ENCODE measurements at regions not wholly inside any gene's neighbourhood (a gene's known extent, or its start where the extent isn't known, plus 50 kb on each side); places are given as distances from the start of the nearest gene placed in this dataset.

- DNase-seq = no peak
- Histone ChIP-seq H3K9ac (ENCODE audit: low read length) (no peak overlapping the region), H3K56ac (ENCODE audit: low read length) (no peak overlapping the region), H3K27me3 (ENCODE audit: insufficient read depth, low read length, poor library complexity) (no peaks in the 10 kb centered on the region), H4K5ac (ENCODE audit: low read length) (no peak overlapping the region), H4K8ac (ENCODE audit: low read depth, low read length) (no peak overlapping the region), H2AK5ac (ENCODE audit: low read length) (no peak overlapping the region), H2BK120ac (ENCODE audit: low read depth, low read length) (no peak overlapping the region), H3K36me3 (ENCODE audit: control insufficient read depth, insufficient read depth, low read length) (no peaks in the 10 kb centered on the region), H3K79me2 (ENCODE audit: control insufficient read depth, insufficient read depth, low read length) (no peaks in the 10 kb centered on the region), H2BK5ac (ENCODE audit: low read length) (no peak overlapping the region), H3K4me3 (ENCODE audit: low read length) (no peak overlapping the region), H3K18ac (ENCODE audit: low read length) (no peak overlapping the region), H3K27ac (ENCODE audit: low read depth, low read length) (no peak overlapping the region), H3K4ac (ENCODE audit: low read depth, low read length) (no peak overlapping the region), H2BK15ac (replicated peaks; ENCODE audit: low read depth) (no peak overlapping the region), H3K4me2 (ENCODE audit: low read length) (no peak overlapping the region), H3K79me1 (ENCODE audit: low read length) (no peaks in the 10 kb centered on the region), H3K23ac (ENCODE audit: low read length) (no peak overlapping the region), H3K4me1 (ENCODE audit: control insufficient read depth, low read depth, low read length) (no peaks in the 10 kb centered on the region)
- no CpG with 5 or more reads among the region's 2 CpGs for WGBS (ENCODE audit: extremely low coverage, insufficient coverage, low lambda C conversion rate)
Observed at GRCh38 chr2:187976259-187976985, 315.3 kb upstream of the GULP1 start.

GRCh38 chr2:187976986-187977333, 314.7 kb upstream of the GULP1 start:
- WGBS (ENCODE audit: extremely low coverage, insufficient coverage, low lambda C conversion rate) = no CpG with 5 or more reads among the region's 3 CpGs

GRCh38 chr2:187978356-187978755, 313.3 kb upstream of the GULP1 start:
- H3K18ac ChIP-seq (ENCODE audit: low read length) = no peak overlapping the region
- H3K36me3 ChIP-seq (ENCODE audit: control insufficient read depth, insufficient read depth, low read length) = no peaks in the 10 kb centered on the region
- no peaks in the 10 kb centered on the region for H3K4me1 ChIP-seq (ENCODE audit: control insufficient read depth, low read depth, low read length)
- H2BK120ac ChIP-seq (ENCODE audit: low read depth, low read length) = no peak overlapping the region
- H3K4ac ChIP-seq (ENCODE audit: low read depth, low read length) = no peak overlapping the region
- H3K4me2 ChIP-seq (ENCODE audit: low read length) = no peak overlapping the region
- no peak for DNase-seq
- H3K79me1 ChIP-seq (ENCODE audit: low read length) = no peaks in the 10 kb centered on the region
- no peaks in the 10 kb centered on the region for H3K27me3 ChIP-seq (ENCODE audit: insufficient read depth, low read length, poor library complexity)
- no peak overlapping the region for H3K23ac ChIP-seq (ENCODE audit: low read length)
- no peak overlapping the region for H3K4me3 ChIP-seq (ENCODE audit: low read length)
- H2AK5ac ChIP-seq (ENCODE audit: low read length) = no peak overlapping the region
- no peak overlapping the region for H3K27ac ChIP-seq (ENCODE audit: low read depth, low read length)
- no peak overlapping the region for H2BK5ac ChIP-seq (ENCODE audit: low read length)
- H2BK15ac ChIP-seq (replicated peaks; ENCODE audit: low read depth) = no peak overlapping the region
- H3K56ac ChIP-seq (ENCODE audit: low read length) = no peak overlapping the region
- H3K9ac ChIP-seq (ENCODE audit: low read length) = no peak overlapping the region
- H4K8ac ChIP-seq (ENCODE audit: low read depth, low read length) = no peak overlapping the region
- H4K5ac ChIP-seq (ENCODE audit: low read length) = no peak overlapping the region
- WGBS (ENCODE audit: extremely low coverage, insufficient coverage, low lambda C conversion rate) = no CpG with 5 or more reads among the region's 3 CpGs
- H3K79me2 ChIP-seq (ENCODE audit: control insufficient read depth, insufficient read depth, low read length) = no peaks in the 10 kb centered on the region

More at GRCh38 chr2:187976986-187977333, 314.7 kb upstream of the GULP1 start:
- Histone ChIP-seq H3K27ac (ENCODE audit: low read depth, low read length) (no peak overlapping the region), H2AK5ac (ENCODE audit: low read length) (no peak overlapping the region), H3K79me1 (ENCODE audit: low read length) (no peaks in the 10 kb centered on the region), H4K5ac (ENCODE audit: low read length) (no peak overlapping the region), H3K79me2 (ENCODE audit: control insufficient read depth, insufficient read depth, low read length) (no peaks in the 10 kb centered on the region), H3K36me3 (ENCODE audit: control insufficient read depth, insufficient read depth, low read length) (no peaks in the 10 kb centered on the region), H3K56ac (ENCODE audit: low read length) (no peak overlapping the region), H2BK120ac (ENCODE audit: low read depth, low read length) (no peak overlapping the region), H2BK5ac (ENCODE audit: low read length) (no peak overlapping the region), H3K4me1 (ENCODE audit: control insufficient read depth, low read depth, low read length) (no peaks in the 10 kb centered on the region), H3K9ac (ENCODE audit: low read length) (no peak overlapping the region), H3K4me3 (ENCODE audit: low read length) (no peak overlapping the region), H3K27me3 (ENCODE audit: insufficient read depth, low read length, poor library complexity) (no peaks in the 10 kb centered on the region), H3K4ac (ENCODE audit: low read depth, low read length) (no peak overlapping the region), H3K23ac (ENCODE audit: low read length) (no peak overlapping the region), H3K4me2 (ENCODE audit: low read length) (no peak overlapping the region), H4K8ac (ENCODE audit: low read depth, low read length) (no peak overlapping the region), H3K18ac (ENCODE audit: low read length) (no peak overlapping the region), H2BK15ac (replicated peaks; ENCODE audit: low read depth) (peak overlapping the region; percentile 87)
- DNase-seq = peak; percentile 37

DNA sequence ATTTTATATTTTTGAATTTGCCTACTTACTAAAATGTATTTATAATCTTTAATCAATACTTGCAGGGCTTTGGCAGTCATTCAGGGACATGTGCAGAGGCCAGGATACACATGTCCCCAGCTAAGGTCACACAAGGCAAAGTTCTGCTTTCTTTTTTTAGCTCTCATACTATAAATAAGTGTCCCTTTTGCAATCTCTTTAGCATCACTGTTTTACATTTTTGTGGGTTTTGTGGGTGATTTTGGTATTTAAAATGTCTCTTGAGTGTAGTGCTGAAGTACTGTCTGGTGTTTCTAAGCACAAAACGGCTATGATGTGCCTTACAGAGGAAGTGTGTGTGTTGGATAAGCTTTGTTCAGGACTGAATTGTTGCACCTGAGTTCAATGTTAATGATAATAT, 309.0 kb upstream of the GULP1 start:
- H3K4me1 ChIP-seq (ENCODE audit: control insufficient read depth, low read depth, low read length) = peaks cover 2% of the 10 kb centered on the region
- no peak overlapping the region for H2BK120ac ChIP-seq (ENCODE audit: low read depth, low read length)
- H3K4me2 ChIP-seq (ENCODE audit: low read length) = no peak overlapping the region
- H2BK15ac ChIP-seq (replicated peaks; ENCODE audit: low read depth) = no peak overlapping the region
- H3K79me1 ChIP-seq (ENCODE audit: low read length) = no peaks in the 10 kb centered on the region
- no peaks in the 10 kb centered on the region for H3K79me2 ChIP-seq (ENCODE audit: control insufficient read depth, insufficient read depth, low read length)
- no peak overlapping the region for H3K18ac ChIP-seq (ENCODE audit: low read length)
- no CpG with 5 or more reads among the region's 1 CpG for WGBS (ENCODE audit: extremely low coverage, insufficient coverage, low lambda C conversion rate)
- H3K36me3 ChIP-seq (ENCODE audit: control insufficient read depth, insufficient read depth, low read length) = no peaks in the 10 kb centered on the region
- DNase-seq = no peak
- H4K8ac ChIP-seq (ENCODE audit: low read depth, low read length) = no peak overlapping the region
- H3K23ac ChIP-seq (ENCODE audit: low read length) = no peak overlapping the region
- no peak overlapping the region for H3K56ac ChIP-seq (ENCODE audit: low read length)
- H3K9ac ChIP-seq (ENCODE audit: low read length) = no peak overlapping the region
- no peak overlapping the region for H4K5ac ChIP-seq (ENCODE audit: low read length)
- H2BK5ac ChIP-seq (ENCODE audit: low read length) = no peak overlapping the region
- H3K27ac ChIP-seq (ENCODE audit: low read depth, low read length) = no peak overlapping the region
- H3K4me3 ChIP-seq (ENCODE audit: low read length) = no peak overlapping the region
- H3K4ac ChIP-seq (ENCODE audit: low read depth, low read length) = no peak overlapping the region
- no peak overlapping the region for H2AK5ac ChIP-seq (ENCODE audit: low read length)
- no peaks in the 10 kb centered on the region for H3K27me3 ChIP-seq (ENCODE audit: insufficient read depth, low read length, poor library complexity)

- H3K18ac ChIP-seq (ENCODE audit: low read length) = no peak overlapping the region
- WGBS (ENCODE audit: extremely low coverage, insufficient coverage, low lambda C conversion rate) = no CpG with 5 or more reads among the region's 2 CpGs
- no peak overlapping the region for H4K5ac ChIP-seq (ENCODE audit: low read length)
Observed at GRCh38 chr2:187985195-187985594, 306.5 kb upstream of the GULP1 start.

DNA sequence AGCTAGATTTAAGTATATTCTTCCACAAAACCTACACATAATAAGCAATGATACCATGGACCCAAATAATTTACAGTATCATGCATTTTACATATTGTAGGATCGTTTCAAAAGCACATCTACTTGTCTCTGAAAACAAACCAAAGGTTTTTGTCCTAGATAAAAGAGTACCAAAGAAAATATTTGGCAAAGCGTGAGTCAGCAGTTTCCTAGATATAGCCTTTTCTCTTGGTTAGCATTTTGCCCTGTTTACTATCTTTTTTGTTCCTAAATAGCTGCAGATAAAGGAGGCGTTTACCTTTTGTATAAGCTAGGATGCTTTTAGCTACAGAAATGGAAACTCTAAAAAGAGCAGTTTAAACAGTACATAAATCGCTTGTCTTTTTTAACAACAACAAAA, 305.8 kb upstream of the GULP1 start:
- H2AK5ac ChIP-seq (ENCODE audit: low read length) = no peak overlapping the region
- no peaks in the 10 kb centered on the region for H3K79me1 ChIP-seq (ENCODE audit: low read length)
- no peak overlapping the region for H3K4me2 ChIP-seq (ENCODE audit: low read length)
- no peak overlapping the region for H2BK120ac ChIP-seq (ENCODE audit: low read depth, low read length)
- WGBS (ENCODE audit: extremely low coverage, insufficient coverage, low lambda C conversion rate) = no CpG with 5 or more reads among the region's 4 CpGs
- H3K27ac ChIP-seq (ENCODE audit: low read depth, low read length) = no peak overlapping the region
- H3K79me2 ChIP-seq (ENCODE audit: control insufficient read depth, insufficient read depth, low read length) = no peaks in the 10 kb centered on the region
- no peaks in the 10 kb centered on the region for H3K27me3 ChIP-seq (ENCODE audit: insufficient read depth, low read length, poor library complexity)
- H3K9ac ChIP-seq (ENCODE audit: low read length) = no peak overlapping the region
- H3K18ac ChIP-seq (ENCODE audit: low read length) = no peak overlapping the region
- no peak overlapping the region for H3K4me3 ChIP-seq (ENCODE audit: low read length)
- no peak overlapping the region for H2BK5ac ChIP-seq (ENCODE audit: low read length)
- no peak overlapping the region for H4K8ac ChIP-seq (ENCODE audit: low read depth, low read length)
- no peak overlapping the region for H2BK15ac ChIP-seq (replicated peaks; ENCODE audit: low read depth)
- no peak overlapping the region for H3K4ac ChIP-seq (ENCODE audit: low read depth, low read length)
- H4K5ac ChIP-seq (ENCODE audit: low read length) = no peak overlapping the region
- H3K4me1 ChIP-seq (ENCODE audit: control insufficient read depth, low read depth, low read length) = peaks cover 2% of the 10 kb centered on the region
- H3K56ac ChIP-seq (ENCODE audit: low read length) = no peak overlapping the region
- DNase-seq = no peak
- no peaks in the 10 kb centered on the region for H3K36me3 ChIP-seq (ENCODE audit: control insufficient read depth, insufficient read depth, low read length)
- no peak overlapping the region for H3K23ac ChIP-seq (ENCODE audit: low read length)

More at GRCh38 chr2:187985195-187985594, 306.5 kb upstream of the GULP1 start:
- Histone ChIP-seq H4K8ac (ENCODE audit: low read depth, low read length) (peak overlapping the region; percentile 28), H2BK120ac (ENCODE audit: low read depth, low read length) (no peak overlapping the region), H2AK5ac (ENCODE audit: low read length) (no peak overlapping the region), H3K9ac (ENCODE audit: low read length) (no peak overlapping the region), H2BK15ac (replicated peaks; ENCODE audit: low read depth) (peak overlapping the region; percentile 36), H2BK5ac (ENCODE audit: low read length) (no peak overlapping the region), H3K27ac (ENCODE audit: low read depth, low read length) (no peak overlapping the region), H3K79me1 (ENCODE audit: low read length) (no peaks in the 10 kb centered on the region), H3K36me3 (ENCODE audit: control insufficient read depth, insufficient read depth, low read length) (no peaks in the 10 kb centered on the region), H3K4me3 (ENCODE audit: low read length) (no peak overlapping the region), H3K4me1 (ENCODE audit: control insufficient read depth, low read depth, low read length) (peaks cover 2% of the 10 kb centered on the region), H3K56ac (ENCODE audit: low read length) (peak overlapping the region; percentile 53), H3K4me2 (ENCODE audit: low read length) (no peak overlapping the region), H3K79me2 (ENCODE audit: control insufficient read depth, insufficient read depth, low read length) (no peaks in the 10 kb centered on the region), H3K4ac (ENCODE audit: low read depth, low read length) (no peak overlapping the region), H3K27me3 (ENCODE audit: insufficient read depth, low read length, poor library complexity) (no peaks in the 10 kb centered on the region), H3K23ac (ENCODE audit: low read length) (no peak overlapping the region)
- DNase-seq = no peak
